ENCODE measurements at regions not wholly inside any gene's neighbourhood (a gene's known extent, or its start where the extent isn't known, plus 50 kb on each side); places are given as distances from the start of the nearest gene placed in this dataset.
"Not testable (repeated sequence)": the region's sequence is repeated elsewhere in the genome, so short reads cannot be mapped to it uniquely, and the experiment has no call there.

DNA sequence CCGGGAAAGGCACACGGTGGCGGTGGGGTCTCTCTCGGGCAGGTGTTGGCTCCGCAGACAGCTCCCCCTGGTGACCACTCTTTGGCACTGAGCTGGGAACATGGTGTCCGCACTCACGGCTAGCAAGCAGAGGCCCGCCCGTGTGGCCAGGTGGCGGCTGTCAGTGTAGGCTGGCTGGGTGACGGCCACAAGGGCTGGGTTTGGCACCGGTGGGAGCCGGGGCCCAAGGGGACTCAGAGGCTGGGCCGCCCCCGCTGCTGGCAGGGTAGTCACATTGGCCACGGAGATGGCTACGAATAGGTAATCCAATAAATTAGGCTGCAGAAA, 1071.7 kb downstream of the RPIA start:
- H3K4me2 ChIP-seq (ENCODE audit: insufficient read depth, low read length): no peak overlapping the region
- no peaks in the 10 kb centered on the region for H3K4me1 ChIP-seq (ENCODE audit: insufficient read depth, low read length)
- H3K9me3 ChIP-seq (ENCODE audit: low read depth, low read length): no peaks in the 10 kb centered on the region
- TF ChIP-seq, protein P1, sequence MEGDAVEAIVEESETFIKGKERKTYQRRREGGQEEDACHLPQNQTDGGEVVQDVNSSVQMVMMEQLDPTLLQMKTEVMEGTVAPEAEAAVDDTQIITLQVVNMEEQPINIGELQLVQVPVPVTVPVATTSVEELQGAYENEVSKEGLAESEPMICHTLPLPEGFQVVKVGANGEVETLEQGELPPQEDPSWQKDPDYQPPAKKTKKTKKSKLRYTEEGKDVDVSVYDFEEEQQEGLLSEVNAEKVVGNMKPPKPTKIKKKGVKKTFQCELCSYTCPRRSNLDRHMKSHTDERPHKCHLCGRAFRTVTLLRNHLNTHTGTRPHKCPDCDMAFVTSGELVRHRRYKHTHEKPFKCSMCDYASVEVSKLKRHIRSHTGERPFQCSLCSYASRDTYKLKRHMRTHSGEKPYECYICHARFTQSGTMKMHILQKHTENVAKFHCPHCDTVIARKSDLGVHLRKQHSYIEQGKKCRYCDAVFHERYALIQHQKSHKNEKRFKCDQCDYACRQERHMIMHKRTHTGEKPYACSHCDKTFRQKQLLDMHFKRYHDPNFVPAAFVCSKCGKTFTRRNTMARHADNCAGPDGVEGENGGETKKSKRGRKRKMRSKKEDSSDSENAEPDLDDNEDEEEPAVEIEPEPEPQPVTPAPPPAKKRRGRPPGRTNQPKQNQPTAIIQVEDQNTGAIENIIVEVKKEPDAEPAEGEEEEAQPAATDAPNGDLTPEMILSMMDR (IDR thresholded peaks at IDR 0.05; ENCODE audit: extremely low read depth, low read depth, low read length): no peak
- H3K79me2 ChIP-seq (ENCODE audit: insufficient read depth, low read length): no peaks in the 10 kb centered on the region
- no peak overlapping the region for H3K4me3 ChIP-seq (ENCODE audit: insufficient read depth, low read length)
- no peaks in the 10 kb centered on the region for H3K36me3 ChIP-seq (ENCODE audit: insufficient read depth, low read length)
- H2AFZ ChIP-seq (ENCODE audit: low read length): no peak overlapping the region
- no peaks in the 10 kb centered on the region for H4K20me1 ChIP-seq (ENCODE audit: insufficient read depth, low read length)
- peak; percentile 23 for DNase-seq (ENCODE audit: insufficient read length, low spot score, missing footprints)
- no peak overlapping the region for H3K27ac ChIP-seq (ENCODE audit: low read depth, low read length)
- peaks cover 5% of the 10 kb centered on the region for H3K27me3 ChIP-seq (ENCODE audit: insufficient read depth, low read length)

GRCh38 chr2:89763581-89764485, 1072.4 kb downstream of the RPIA start:
- H3K9me3 ChIP-seq (ENCODE audit: low read depth, low read length): no peaks in the 10 kb centered on the region
- no peak overlapping the region for H3K4me3 ChIP-seq (ENCODE audit: insufficient read depth, low read length)
- H4K20me1 ChIP-seq (ENCODE audit: insufficient read depth, low read length): no peaks in the 10 kb centered on the region
- no peaks in the 10 kb centered on the region for H3K4me1 ChIP-seq (ENCODE audit: insufficient read depth, low read length)
- no peak overlapping the region for H3K27ac ChIP-seq (ENCODE audit: low read depth, low read length)
- peaks cover 5% of the 10 kb centered on the region for H3K27me3 ChIP-seq (ENCODE audit: insufficient read depth, low read length)
- DNase-seq (ENCODE audit: insufficient read length, low spot score, missing footprints): peak; percentile 68
- no peaks in the 10 kb centered on the region for H3K79me2 ChIP-seq (ENCODE audit: insufficient read depth, low read length)
- H3K4me2 ChIP-seq (ENCODE audit: insufficient read depth, low read length): no peak overlapping the region
- no peak overlapping the region for H2AFZ ChIP-seq (ENCODE audit: low read length)
- TF ChIP-seq, protein P1 (IDR thresholded peaks at IDR 0.05; ENCODE audit: extremely low read depth, low read depth, low read length): no peak
- no peaks in the 10 kb centered on the region for H3K36me3 ChIP-seq (ENCODE audit: insufficient read depth, low read length)

GRCh38 chr2:89764571-89765360, 1073.3 kb downstream of the RPIA start:
- H3K27ac ChIP-seq (ENCODE audit: low read depth, low read length); H4K20me1 ChIP-seq (ENCODE audit: insufficient read depth, low read length); H2AFZ ChIP-seq (ENCODE audit: low read length); H3K4me1 ChIP-seq (ENCODE audit: insufficient read depth, low read length); H3K4me3 ChIP-seq (ENCODE audit: insufficient read depth, low read length); H3K4me2 ChIP-seq (ENCODE audit: insufficient read depth, low read length); H3K9me3 ChIP-seq (ENCODE audit: low read depth, low read length); H3K27me3 ChIP-seq (ENCODE audit: insufficient read depth, low read length); H3K79me2 ChIP-seq (ENCODE audit: insufficient read depth, low read length); H3K36me3 ChIP-seq (ENCODE audit: insufficient read depth, low read length): not testable (repeated sequence)
- peak; percentile 43 for DNase-seq (ENCODE audit: insufficient read length, low spot score, missing footprints)

DNA sequence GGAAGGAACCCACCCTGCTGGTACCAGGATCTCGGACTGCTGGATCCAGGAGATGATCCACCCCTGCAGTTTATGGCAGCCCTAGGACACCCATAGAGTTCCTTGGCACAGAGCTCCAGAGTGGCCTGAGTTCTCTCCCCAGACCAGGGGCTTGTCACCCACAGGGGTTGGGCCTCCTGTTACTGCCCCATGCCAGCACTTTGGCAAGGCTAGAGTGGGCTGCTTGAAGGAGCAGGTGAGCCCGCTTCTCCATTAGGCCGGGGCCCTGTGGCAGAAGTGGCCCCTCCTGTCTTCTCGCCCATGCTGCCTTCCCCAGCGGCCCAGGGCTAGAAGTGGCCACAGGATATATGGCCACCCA, 1073.9 kb downstream of the RPIA start:
- H3K27ac ChIP-seq (ENCODE audit: low read depth, low read length); H4K20me1 ChIP-seq (ENCODE audit: insufficient read depth, low read length); H3K36me3 ChIP-seq (ENCODE audit: insufficient read depth, low read length); H2AFZ ChIP-seq (ENCODE audit: low read length); H3K4me2 ChIP-seq (ENCODE audit: insufficient read depth, low read length); H3K27me3 ChIP-seq (ENCODE audit: insufficient read depth, low read length); H3K4me3 ChIP-seq (ENCODE audit: insufficient read depth, low read length); H3K4me1 ChIP-seq (ENCODE audit: insufficient read depth, low read length); H3K9me3 ChIP-seq (ENCODE audit: low read depth, low read length); DNase-seq (ENCODE audit: insufficient read length, low spot score, missing footprints); H3K79me2 ChIP-seq (ENCODE audit: insufficient read depth, low read length): not testable (repeated sequence)

DNA sequence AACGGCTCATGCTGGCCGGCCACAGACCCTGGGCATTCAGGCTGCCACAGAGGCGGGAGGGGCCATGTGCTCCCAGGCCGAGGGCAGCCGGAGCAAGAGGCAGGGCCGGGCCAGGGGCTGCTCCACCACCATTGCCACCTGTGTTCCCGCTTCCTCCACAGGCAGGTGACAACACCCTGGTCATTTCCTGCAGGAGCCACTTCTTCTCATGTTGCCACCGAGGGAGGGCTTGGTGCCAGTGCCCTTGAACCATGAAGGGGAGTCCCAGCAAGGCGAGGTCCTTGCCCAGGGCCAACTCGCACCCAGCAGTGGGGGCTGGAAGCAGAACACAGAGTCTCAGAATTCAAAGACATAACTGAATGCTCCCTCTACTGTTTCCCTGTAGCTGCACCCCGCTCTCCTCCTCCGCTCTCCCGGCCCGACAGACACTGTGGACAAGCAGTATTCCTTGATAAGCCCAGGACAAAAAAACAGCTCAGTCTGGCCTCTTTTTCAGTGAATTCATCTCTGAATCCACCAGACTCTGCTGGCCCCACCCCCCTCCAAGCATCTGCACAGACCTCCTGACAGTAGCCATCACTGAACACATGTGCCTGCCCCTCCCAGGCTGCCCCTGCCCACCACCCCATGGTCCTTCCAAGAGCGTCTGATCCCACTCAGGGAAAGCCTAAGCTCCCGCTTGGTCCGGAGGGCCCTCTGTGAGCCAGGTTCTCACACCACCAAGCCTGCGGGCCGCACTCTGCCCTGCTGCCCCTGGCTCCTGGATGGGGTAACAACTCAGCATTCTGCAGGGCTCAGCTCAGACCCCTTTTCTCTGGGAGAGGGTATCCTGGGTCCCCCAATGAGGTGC, 1074.9 kb downstream of the RPIA start:
- peak; percentile 8 for DNase-seq (ENCODE audit: insufficient read length, low spot score, missing footprints)
- not testable (repeated sequence) for H3K27me3 ChIP-seq (ENCODE audit: insufficient read depth, low read length); H4K20me1 ChIP-seq (ENCODE audit: insufficient read depth, low read length); H3K4me3 ChIP-seq (ENCODE audit: insufficient read depth, low read length); H3K79me2 ChIP-seq (ENCODE audit: insufficient read depth, low read length); H2AFZ ChIP-seq (ENCODE audit: low read length); H3K9me3 ChIP-seq (ENCODE audit: low read depth, low read length); H3K36me3 ChIP-seq (ENCODE audit: insufficient read depth, low read length); H3K4me2 ChIP-seq (ENCODE audit: insufficient read depth, low read length); H3K27ac ChIP-seq (ENCODE audit: low read depth, low read length); H3K4me1 ChIP-seq (ENCODE audit: insufficient read depth, low read length)

- not testable (repeated sequence) for H3K27ac ChIP-seq (ENCODE audit: low read depth, low read length); H3K79me2 ChIP-seq (ENCODE audit: insufficient read depth, low read length); H3K4me3 ChIP-seq (ENCODE audit: insufficient read depth, low read length); H2AFZ ChIP-seq (ENCODE audit: low read length); H3K4me2 ChIP-seq (ENCODE audit: insufficient read depth, low read length); H4K20me1 ChIP-seq (ENCODE audit: insufficient read depth, low read length); H3K36me3 ChIP-seq (ENCODE audit: insufficient read depth, low read length); H3K27me3 ChIP-seq (ENCODE audit: insufficient read depth, low read length); H3K9me3 ChIP-seq (ENCODE audit: low read depth, low read length); H3K4me1 ChIP-seq (ENCODE audit: insufficient read depth, low read length)
- peak; percentile 18 for DNase-seq (ENCODE audit: insufficient read length, low spot score, missing footprints)
Measured at GRCh38 chr2:89767058-89767457, 1075.6 kb downstream of the RPIA start.

Data from osteoblast (primary cell).